ENCODE measurements at regions not wholly inside any gene's neighbourhood (a gene's known extent, or its start where the extent isn't known, plus 50 kb on each side); places are given as distances from the start of the nearest gene placed in this dataset.

- TF ChIP-seq CHD7 (IDR thresholded peaks at IDR 0.05; ENCODE audit: insufficient replicate concordance, low read length) (no peak), ASH2L (IDR thresholded peaks at IDR 0.05; ENCODE audit: low read length) (no peak), RAD21 (IDR thresholded peaks at IDR 0.05 in 1 of 2, conservative IDR thresholded peaks at IDR 0.05 in 1 of 2; ENCODE audit: low read depth in 2 of 2, low read length in 2 of 2) (no peak), POLR2AphosphoS5 (IDR thresholded peaks at IDR 0.05; ENCODE audit: low read depth, low read length) (no peak), PHF8 (conservative IDR thresholded peaks at IDR 0.05; ENCODE audit: low read depth, low read length) (no peak)
Measured at GRCh38 chr4:14169460-14169859, 541.9 kb upstream of the BOD1L1 start (continued).

All from H1 (cell line).